ENCODE measurements at regions not wholly inside any gene's neighbourhood (a gene's known extent, or its start where the extent isn't known, plus 50 kb on each side); places are given as distances from the start of the nearest gene placed in this dataset.

DNA sequence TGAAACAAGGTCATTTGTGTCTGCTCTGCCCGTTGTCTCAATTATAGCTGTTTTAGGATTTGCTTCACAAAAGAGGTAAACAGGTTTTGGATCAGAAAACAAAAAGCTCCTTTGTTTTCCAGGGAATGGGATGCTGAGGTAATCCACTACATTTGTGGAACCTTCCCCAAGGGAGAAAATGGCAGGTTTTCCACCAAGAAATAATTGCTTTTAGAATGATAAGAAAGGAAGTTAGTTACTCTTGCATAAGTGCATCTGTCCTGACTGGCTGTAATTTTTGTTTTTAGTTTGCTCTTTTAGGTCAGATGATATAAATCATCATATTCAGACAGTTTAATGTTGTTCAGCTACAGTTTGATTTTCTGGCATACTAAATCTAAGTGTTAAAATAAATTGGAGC lies 198.5 kb upstream of the COL8A1 start:
- TF ChIP-seq, protein P1, sequence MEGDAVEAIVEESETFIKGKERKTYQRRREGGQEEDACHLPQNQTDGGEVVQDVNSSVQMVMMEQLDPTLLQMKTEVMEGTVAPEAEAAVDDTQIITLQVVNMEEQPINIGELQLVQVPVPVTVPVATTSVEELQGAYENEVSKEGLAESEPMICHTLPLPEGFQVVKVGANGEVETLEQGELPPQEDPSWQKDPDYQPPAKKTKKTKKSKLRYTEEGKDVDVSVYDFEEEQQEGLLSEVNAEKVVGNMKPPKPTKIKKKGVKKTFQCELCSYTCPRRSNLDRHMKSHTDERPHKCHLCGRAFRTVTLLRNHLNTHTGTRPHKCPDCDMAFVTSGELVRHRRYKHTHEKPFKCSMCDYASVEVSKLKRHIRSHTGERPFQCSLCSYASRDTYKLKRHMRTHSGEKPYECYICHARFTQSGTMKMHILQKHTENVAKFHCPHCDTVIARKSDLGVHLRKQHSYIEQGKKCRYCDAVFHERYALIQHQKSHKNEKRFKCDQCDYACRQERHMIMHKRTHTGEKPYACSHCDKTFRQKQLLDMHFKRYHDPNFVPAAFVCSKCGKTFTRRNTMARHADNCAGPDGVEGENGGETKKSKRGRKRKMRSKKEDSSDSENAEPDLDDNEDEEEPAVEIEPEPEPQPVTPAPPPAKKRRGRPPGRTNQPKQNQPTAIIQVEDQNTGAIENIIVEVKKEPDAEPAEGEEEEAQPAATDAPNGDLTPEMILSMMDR (IDR thresholded peaks at IDR 0.05), result no peak

DNA sequence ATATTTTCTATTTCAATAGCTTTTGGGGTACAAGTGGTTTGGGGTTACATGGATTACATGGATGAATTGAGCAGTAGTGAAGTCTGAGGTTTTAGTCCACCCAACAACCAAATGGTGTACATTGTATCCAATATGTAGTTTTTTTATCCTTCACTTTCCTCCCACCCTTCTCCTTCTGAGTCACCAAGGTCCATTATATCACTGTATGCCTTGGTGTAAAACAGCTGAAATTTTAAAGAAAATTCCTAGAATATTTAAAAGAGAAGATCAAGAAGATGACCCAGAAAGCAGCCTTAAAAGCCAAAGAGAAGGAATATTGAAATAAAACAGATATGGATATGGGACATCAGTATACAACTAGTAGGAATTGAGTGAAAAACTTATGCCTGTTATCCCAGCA lies 204.2 kb upstream of the COL8A1 start:
- TF ChIP-seq, protein P1 (IDR thresholded peaks at IDR 0.05), result no peak

DNA sequence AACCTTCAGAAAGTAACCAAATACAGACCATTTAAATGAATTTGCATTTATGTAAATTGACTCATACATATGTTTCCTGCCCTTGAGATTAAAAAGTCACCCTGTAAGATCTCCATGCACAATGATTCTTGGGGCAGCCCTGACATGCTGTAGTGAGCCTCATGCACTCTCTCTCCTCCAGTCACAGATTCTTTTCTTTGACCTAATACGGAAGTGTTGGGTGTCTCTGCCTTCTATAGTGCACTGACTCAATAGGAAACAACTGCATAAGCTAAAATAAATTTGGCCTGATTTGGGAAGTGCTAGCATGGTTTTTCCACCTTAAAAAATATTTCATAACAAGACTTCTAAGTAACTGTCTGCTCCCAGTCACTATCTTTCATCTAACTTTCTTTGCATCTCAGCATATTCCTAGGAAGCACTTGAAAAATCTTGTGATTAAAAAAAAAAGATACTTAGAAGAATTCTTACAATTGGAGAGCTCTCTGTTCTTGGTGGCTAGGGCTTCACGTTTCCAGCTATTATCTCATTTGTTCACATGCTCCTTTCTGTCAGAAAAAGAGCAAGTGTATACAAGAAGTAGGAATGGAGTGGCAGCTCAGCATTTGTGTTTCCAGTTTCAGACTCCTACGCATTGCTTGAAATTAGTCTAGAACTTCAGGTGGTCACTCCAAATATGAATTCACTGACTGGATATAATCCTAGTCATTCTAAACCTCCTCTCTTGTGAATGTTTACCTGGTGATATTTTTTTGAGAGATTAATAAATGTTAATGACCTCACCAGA lies 207.9 kb upstream of the COL8A1 start:
- TF ChIP-seq, protein P1 (IDR thresholded peaks at IDR 0.05), result no peak

DNA sequence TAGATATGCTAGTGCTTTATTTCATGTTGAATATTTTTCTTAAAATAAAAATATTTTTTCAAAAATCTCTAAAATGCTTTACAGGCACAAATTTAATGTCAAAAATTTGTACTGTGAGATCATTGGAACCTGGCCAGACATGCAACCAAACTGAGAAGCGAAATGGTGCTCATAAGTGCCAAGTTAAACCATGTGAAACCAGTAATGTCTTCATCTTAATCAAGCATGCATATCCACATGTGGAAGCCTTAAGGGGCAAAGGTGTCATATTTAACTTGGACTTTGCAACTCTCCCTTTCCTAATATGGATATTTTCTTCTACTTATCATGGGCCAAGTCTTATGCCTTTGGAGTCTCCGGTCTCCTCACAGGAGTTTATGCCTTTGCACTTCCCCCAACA lies 208.9 kb upstream of the COL8A1 start:
- TF ChIP-seq, protein P1 (IDR thresholded peaks at IDR 0.05), result no peak

DNA sequence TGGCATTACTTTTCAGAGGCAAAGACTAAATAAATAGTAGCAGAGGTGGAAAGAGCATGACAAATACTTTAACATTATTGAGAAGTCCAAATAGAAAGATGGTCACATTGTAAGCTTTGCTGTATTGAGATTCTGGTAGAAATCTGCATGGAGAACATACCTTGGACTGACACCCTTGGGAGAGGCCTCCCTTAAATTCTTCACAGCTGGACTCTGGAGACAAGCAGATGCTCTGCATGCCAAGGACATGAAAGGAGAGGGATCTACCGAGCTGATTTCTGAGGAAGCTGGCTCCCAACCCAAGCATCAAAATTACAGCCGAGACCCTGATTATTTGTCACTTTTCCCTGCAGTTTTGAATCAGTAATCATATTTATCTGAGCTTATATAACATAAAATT lies 212.5 kb upstream of the COL8A1 start:
- TF ChIP-seq, protein P1 (IDR thresholded peaks at IDR 0.05), result no peak

DNA sequence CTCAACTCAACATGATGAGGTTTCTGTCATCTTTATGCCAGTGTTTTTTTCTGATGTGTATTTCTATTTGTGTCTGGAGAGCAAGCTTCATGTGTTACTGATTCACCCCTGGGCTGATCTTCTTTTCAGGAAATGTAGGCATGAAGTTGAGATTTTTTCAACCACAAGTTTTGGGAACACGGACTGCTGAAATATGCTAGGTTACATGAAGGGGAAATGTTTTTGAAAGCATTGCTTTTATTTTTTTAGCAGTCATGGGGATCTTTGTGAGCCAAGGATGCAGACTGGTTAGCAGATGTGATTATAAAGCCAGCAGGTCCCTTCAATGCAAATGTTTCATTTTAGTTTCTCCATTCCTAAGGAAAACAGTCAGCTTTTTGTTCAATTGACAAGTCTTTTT lies 219.3 kb upstream of the COL8A1 start:
- TF ChIP-seq, protein P1 (IDR thresholded peaks at IDR 0.05), result no peak

DNA sequence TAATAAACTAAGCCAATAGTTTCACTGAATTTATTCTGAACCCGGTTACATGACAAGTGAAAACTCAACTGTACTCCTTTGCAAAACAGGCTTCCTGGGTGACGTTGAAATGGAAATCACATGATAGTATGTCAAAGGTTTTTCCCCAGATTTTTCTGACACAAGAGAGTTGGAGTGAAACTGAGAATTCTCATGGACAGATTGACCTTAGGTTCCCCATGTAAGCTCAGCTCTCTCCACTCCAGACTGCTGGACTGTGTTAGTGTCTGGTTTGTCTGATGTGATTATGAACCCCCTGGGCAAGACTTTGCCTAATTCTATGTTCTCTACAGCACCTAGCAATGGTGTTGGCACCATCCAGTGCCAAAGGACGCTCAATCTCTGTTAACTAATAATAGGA lies 219.7 kb upstream of the COL8A1 start:
- TF ChIP-seq, protein P1 (IDR thresholded peaks at IDR 0.05), result no peak

DNA sequence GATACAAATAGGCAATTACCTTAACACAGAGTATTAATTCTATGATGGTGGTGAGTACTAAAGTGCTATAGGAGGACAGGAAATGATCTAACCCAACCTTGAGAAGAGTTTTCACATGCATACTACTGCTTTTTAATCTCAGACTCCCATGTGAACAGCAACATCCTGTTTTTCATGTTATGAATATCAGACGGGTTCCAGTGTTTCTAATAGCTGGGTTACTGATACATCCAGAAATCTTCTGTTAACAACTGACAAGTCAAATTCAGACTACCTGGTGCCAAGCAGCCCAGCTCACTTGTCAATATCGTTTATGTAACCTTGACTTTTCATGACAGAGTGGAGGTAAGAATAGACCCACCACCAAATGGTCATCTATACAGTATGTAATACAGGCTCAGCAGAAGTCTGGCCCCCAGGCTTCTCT lies 220.2 kb upstream of the COL8A1 start:
- TF ChIP-seq, protein P1 (IDR thresholded peaks at IDR 0.05), result no peak
